GM21723 (cell line): ENCODE measurements at regions not wholly inside any gene's neighbourhood (a gene's known extent, or its start where the extent isn't known, plus 50 kb on each side); places are given as distances from the start of the nearest gene placed in this dataset.
"Not testable (repeated sequence)": the region's sequence is repeated elsewhere in the genome, so short reads cannot be mapped to it uniquely, and the experiment has no call there.

Source experiments
- ATAC-seq: cut with Tn5 transposase; IDR thresholded peaks from one replicate; pipeline ENCODE4 v1.9.1; 2021; ENCODE audit warnings: mild to moderate bottlenecking, moderate library complexity; ENCODE audit not compliant: unreplicated experiment

DNA sequence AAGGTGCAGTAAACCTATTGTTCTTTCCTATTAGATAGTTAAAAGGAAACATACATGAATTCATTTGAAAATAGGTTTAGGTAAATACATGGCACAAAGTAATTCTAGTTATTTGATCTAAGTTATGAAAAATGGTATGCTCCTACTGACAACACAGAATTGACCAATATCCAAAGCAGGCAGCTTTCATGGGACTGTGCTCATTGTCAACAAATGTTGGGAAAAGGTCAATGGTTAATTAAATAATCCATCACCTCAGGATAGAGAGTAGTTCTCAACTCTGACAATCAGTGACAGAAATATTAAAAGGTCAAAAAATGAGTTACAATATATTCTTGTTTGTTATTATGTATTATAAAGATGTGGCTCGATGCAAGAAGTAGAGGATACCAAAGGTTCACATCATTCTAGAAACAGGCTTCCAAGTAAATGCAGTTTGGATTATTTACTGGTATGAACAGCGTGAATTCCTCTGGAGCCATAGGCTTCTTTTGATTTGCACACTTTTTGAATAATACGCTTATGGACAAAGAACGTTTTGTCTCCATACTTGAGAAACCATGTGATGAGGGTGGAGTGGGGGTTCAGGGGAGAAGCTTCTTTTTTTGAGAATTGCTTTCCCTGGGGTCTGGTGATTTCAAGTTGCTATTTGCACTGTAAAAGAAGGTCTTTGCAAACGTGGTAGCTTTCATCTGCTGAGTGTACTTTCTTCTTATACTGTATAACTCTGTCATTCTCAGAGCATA is 422.0 kb upstream of the ZEB2 start:
- ATAC-seq: no peak

GRCh38 chr2:144939590-144939989 is 419.7 kb upstream of the ZEB2 start:
- ATAC-seq: no peak

- no peak for ATAC-seq
Observed at GRCh38 chr2:144937910-144938709, 418.2 kb upstream of the ZEB2 start.

GRCh38 chr2:144937066-144937465 is 417.1 kb upstream of the ZEB2 start:
- ATAC-seq: no peak

DNA sequence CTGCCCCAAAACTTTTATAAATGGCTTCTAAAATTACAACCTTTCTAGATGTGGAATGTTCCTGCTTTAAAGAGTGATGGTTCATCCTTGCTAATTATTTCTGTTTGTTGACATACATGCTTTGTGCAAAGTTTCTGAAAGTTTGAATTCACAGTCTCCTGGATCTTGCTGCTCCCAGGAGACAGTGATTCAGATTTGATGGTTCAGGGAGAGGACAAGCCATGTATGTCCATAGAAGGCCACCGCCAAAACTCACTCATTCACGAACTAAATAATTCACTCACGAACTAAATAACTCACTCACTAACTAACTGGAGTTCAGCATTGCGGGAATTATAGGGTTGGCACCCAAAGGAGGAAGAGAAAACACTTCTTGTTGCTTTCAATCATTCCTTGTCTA is 416.5 kb upstream of the ZEB2 start:
- no peak for ATAC-seq

GRCh38 chr2:144935736-144936135 is 415.8 kb upstream of the ZEB2 start:
- no peak for ATAC-seq

GRCh38 chr2:144935191-144935590 is 415.3 kb upstream of the ZEB2 start:
- no peak for ATAC-seq

- ATAC-seq: no peak
Observed at GRCh38 chr2:144931960-144932359, 412.0 kb upstream of the ZEB2 start.

DNA sequence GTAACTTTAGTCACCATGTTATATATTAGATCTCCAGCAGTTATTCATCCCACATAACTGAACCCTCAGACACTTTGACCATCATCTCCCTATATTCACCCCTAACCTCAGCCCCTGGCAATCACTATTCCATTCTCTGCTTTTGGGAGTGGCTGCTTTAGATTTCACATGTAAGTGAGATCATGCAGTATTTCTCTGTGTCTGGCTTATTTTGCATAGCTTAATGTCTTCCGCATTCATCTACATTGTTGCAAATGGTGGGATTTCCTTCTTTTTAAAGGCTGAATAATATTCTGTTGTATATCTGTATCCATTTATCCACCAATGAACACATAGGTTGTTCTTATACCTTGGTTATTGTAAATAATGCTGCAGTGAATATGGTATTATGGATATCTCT is 411.6 kb upstream of the ZEB2 start:
- ATAC-seq: no peak

- no peak for ATAC-seq
Observed at GRCh38 chr2:144927429-144927828, 407.5 kb upstream of the ZEB2 start.

DNA sequence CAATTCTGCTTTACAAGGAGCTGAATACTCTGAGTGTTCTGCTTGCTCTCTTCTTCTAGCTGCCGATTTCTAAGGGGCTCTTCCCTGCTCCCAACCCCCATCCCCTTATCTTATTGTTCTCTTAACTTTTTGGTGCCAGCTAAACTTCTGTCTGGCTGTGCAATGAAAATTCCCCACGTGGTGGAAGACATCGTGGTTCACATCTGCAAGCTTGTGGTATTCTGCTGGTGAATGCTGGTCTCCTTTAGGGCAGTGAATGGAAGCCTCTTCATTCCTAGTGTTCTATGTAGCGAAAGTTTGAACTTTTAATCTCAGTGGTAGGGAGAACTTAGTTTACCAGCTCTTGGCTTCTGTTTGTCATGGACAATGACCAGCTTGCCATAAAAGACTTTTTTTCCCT is 406.0 kb upstream of the ZEB2 start:
- ATAC-seq: no peak

- ATAC-seq: no peak
Observed at GRCh38 chr2:144924827-144925226, 404.9 kb upstream of the ZEB2 start.

GRCh38 chr2:144922519-144922918 is 402.6 kb upstream of the ZEB2 start:
- ATAC-seq: no peak

- ATAC-seq: no peak
Observed at GRCh38 chr2:144920755-144921530, 401.0 kb upstream of the ZEB2 start.

GRCh38 chr2:144914622-144915318 is 394.9 kb upstream of the ZEB2 start:
- ATAC-seq: no peak

DNA sequence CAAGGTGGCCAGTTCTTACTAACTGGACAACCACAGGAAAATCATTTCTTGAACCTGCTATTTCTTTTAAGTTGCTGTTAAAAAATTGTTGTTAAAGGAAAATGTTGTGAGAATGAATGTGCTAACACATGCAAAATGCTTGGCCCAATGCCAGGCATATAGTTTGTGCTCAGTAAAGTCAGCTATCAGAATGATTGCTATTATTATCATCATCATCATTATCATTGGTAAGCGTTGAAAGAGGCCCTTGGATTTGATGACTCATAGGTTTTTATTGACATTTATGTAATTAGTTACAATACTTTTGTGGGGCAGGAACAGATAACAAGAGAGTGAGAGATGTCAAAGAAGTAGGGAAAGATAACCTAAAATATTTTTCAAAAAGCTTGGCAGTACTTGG is 394.2 kb upstream of the ZEB2 start:
- no peak for ATAC-seq

DNA sequence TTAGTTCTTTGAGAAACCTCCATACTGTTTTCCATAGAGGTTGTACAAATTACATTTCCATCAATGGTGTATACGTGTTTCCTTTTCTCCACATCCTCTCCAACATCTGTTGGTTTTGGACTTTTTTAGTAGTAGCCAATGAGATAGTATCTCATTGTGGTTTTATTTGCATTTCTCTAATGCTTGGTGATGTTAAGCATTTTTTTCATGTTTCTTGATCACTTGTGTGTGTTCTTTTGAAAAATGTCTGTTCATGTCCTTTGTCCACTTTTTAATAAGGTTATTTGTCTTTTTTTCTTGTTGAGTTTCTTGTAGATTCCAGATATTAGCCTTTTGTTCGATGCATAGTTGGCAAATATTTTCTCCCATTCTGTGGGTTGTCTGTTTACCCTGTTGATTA is 392.3 kb upstream of the ZEB2 start:
- ATAC-seq: no peak

GRCh38 chr2:144905956-144906355 is 386.0 kb upstream of the ZEB2 start:
- no peak for ATAC-seq

GRCh38 chr2:144904612-144905011 is 384.7 kb upstream of the ZEB2 start:
- ATAC-seq: no peak

DNA sequence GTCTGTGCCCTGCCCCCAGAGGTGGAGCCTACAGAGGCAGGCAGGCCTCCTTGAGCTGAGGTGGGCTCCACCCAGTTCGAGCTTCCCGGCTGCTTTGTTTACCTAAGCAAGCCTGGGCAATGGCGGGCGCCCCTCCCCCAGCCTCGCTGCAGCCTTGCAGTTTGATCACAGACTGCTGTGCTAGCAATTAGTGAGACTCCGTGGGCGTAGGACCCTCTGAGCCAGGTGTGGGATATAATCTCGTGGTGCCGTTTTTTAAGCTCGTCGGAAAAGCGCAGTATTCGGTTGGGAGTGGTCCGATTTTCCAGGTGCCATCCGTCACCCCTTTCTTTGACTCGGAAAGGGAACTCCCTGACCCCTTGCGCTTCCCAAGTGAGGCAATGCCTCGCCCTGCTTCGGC is 383.1 kb upstream of the ZEB2 start:
- ATAC-seq: not testable (repeated sequence)

- ATAC-seq: not testable (repeated sequence)
Observed at GRCh38 chr2:144901386-144901785, 381.5 kb upstream of the ZEB2 start.
